ENCODE measurements at regions not wholly inside any gene's neighbourhood (a gene's known extent, or its start where the extent isn't known, plus 50 kb on each side); places are given as distances from the start of the nearest gene placed in this dataset.

- TF ChIP-seq, protein P1, sequence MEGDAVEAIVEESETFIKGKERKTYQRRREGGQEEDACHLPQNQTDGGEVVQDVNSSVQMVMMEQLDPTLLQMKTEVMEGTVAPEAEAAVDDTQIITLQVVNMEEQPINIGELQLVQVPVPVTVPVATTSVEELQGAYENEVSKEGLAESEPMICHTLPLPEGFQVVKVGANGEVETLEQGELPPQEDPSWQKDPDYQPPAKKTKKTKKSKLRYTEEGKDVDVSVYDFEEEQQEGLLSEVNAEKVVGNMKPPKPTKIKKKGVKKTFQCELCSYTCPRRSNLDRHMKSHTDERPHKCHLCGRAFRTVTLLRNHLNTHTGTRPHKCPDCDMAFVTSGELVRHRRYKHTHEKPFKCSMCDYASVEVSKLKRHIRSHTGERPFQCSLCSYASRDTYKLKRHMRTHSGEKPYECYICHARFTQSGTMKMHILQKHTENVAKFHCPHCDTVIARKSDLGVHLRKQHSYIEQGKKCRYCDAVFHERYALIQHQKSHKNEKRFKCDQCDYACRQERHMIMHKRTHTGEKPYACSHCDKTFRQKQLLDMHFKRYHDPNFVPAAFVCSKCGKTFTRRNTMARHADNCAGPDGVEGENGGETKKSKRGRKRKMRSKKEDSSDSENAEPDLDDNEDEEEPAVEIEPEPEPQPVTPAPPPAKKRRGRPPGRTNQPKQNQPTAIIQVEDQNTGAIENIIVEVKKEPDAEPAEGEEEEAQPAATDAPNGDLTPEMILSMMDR (conservative IDR thresholded peaks at IDR 0.05; ENCODE audit: low read length): no peak
- no peak for TF ChIP-seq EZH2phosphoT487 (IDR thresholded peaks at IDR 0.05; ENCODE audit: borderline replicate concordance, low read depth, low read length)
Measured at GRCh38 chr10:89114846-89115625, 92.1 kb downstream of the CH25H start.

Data from OCI-LY7 (cell line).